Psoas muscle (tissue), 7 donors: ENCODE measurements at regions not wholly inside any gene's neighbourhood (a gene's known extent, or its start where the extent isn't known, plus 50 kb on each side); places are given as distances from the start of the nearest gene placed in this dataset.

ENCODE experiments used
- ATAC-seq, 4 donors: fragments of 200-7000 bp; cut with Tn5 transposase; one replicate each; pipeline ENCODE4 v1.9.1; 2020; ENCODE audit warnings: moderate library complexity in 3 of 4, mild to moderate bottlenecking in 2 of 4
- DNase-seq, 2 donors: peaks; one replicate each; pipeline ENCODE4 v3.0.0-alpha.2; 2020
- H3K27ac ChIP-seq: fragments of 200-600 bp; one replicate; pipeline ENCODE4 v1.8.0; 2022
- H3K27me3 ChIP-seq, 3 donors: fragments of 200-600 bp in 1 of 3; one replicate each; pipeline versions ENCODE4 v1.6.1 to v1.8.0; 2013 to 2022; ENCODE audit warnings: low read length in 2 of 3, mild to moderate bottlenecking in 2 of 3, moderate library complexity in 1 of 3; ENCODE audit not compliant: insufficient read depth in 3 of 3
- H3K36me3 ChIP-seq, 2 donors: fragments of 200-600 bp in 1 of 2; one replicate each; pipeline versions ENCODE4 v1.6.1 to v1.8.0; 2013 to 2022; ENCODE audit warnings: low read depth in 1 of 2, mild to moderate bottlenecking in 1 of 2, moderate library complexity in 1 of 2; ENCODE audit not compliant: insufficient read depth in 1 of 2
- H3K4me1 ChIP-seq: fragments of 200-600 bp; one replicate; pipeline ENCODE4 v1.8.0; 2022
- H3K4me3 ChIP-seq: fragments of 200-600 bp; one replicate; pipeline ENCODE4 v1.8.0; 2022; ENCODE audit warnings: mild to moderate bottlenecking
- H3K9me3 ChIP-seq: fragments of 200-600 bp; one replicate; pipeline ENCODE4 v1.8.0; 2022
- WGBS, 3 donors: extraction: QIAGEN DNeasy Blood & Tissue Kit; methylation state at CpG; one replicate each; pipeline versions ENCODE4 v1.1.6 to v1.1.7; 2013; 5-methylcytosine and 5-hydroxymethylcytosine counted together
- intact Hi-C, 2 donors: fragments of 100-400 bp; cut with DNase I; formaldehyde crosslinking; loops; one replicate each; pipeline versions ENCODE4 v1.11.0 to v1.14.2; 2022
- TF ChIP-seq, protein P1 (sequence below): fragments of 200-600 bp; IDR thresholded peaks from one replicate; pipeline ENCODE4 v1.8.0; 2022; ENCODE audit warnings: antibody characterized with exemption
- donor health status: healthy with polysubstance abuse.
- donor health status: DM: no; HTN: no; CAD: no; lungs with moderate emphysema.
- donor health status: Bipolar disorder and iron deficiency.
- donor health status: healthy.
- donor health status: DM: yes; HTN: yes; CAD: no.
- donor health status: DM: no; HTN: no; CAD: no.
- donor health status: DM: yes; HTN: yes; CAD: no.

DNA sequence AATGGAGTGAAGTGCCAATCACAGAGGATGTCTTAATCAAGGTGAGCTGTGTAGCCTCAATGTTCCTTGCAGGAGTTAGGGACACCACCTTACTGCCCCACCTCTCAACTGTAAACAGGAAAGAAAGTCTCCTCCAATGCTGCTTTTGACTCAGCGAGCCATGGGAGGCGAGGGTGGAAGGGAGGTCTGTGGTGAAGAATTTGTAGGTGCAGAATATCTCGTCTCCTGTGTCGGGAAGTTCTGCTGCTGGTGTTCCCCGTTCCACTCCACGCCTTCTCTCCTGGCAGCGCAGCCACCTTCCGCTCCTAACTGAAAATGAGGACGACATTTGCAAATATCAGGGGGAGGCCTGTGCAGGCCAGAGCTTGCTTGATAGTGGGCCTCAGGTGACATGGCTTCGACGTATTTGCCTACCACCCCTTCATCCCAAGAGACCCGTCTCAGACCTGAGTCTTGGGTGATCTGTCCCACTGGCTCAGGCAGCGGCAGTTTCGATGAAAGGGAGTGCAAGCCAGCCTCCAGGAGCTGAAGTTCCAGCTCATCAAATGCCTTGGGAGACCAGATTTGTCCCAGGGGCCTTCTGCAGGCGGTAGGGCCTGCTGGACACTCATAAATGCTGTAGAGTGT is 368.3 kb upstream of the C1orf174 start:
- Histone ChIP-seq H3K4me3 (no peak overlapping the region), H3K4me1 (no peaks in the 10 kb centered on the region), H3K9me3 (no peaks in the 10 kb centered on the region), H3K36me3 (no peaks in the 10 kb centered on the region), H3K27ac (no peak overlapping the region), H3K27me3 (no peaks in the 10 kb centered on the region)
- ATAC-seq: no peak
- TF ChIP-seq, protein P1, sequence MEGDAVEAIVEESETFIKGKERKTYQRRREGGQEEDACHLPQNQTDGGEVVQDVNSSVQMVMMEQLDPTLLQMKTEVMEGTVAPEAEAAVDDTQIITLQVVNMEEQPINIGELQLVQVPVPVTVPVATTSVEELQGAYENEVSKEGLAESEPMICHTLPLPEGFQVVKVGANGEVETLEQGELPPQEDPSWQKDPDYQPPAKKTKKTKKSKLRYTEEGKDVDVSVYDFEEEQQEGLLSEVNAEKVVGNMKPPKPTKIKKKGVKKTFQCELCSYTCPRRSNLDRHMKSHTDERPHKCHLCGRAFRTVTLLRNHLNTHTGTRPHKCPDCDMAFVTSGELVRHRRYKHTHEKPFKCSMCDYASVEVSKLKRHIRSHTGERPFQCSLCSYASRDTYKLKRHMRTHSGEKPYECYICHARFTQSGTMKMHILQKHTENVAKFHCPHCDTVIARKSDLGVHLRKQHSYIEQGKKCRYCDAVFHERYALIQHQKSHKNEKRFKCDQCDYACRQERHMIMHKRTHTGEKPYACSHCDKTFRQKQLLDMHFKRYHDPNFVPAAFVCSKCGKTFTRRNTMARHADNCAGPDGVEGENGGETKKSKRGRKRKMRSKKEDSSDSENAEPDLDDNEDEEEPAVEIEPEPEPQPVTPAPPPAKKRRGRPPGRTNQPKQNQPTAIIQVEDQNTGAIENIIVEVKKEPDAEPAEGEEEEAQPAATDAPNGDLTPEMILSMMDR: no peak
- WGBS, 3 donors: 78 to 83% (median 81%) methylated on average over 15 of the region's 15 CpGs
- no peak for DNase-seq
- intact Hi-C loops: no loop called here

DNA sequence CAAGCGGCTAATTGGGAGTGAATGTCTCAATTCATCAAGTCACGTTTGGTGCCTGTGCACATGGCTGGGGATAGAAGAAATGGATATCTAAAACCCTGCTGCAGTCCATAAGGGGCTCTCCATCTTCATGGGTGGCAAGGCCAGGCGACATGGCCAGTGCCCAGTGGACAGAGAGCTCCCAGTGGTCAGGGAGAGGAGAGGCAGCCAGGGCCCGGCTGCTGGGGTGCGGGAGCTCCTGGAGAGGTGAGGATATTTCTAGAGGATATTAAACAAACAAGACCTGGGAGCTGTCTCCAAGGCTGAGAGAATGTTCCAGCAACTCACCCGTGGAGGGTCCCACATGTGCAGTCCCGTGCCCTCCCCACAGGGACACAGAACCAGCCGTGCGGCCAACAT is 368.8 kb upstream of the C1orf174 start:
- ATAC-seq (no peak), DNase-seq (no peak)
- Histone ChIP-seq H3K27me3 (no peaks in the 10 kb centered on the region), H3K27ac (no peak overlapping the region), H3K4me1 (no peaks in the 10 kb centered on the region), H3K9me3 (no peaks in the 10 kb centered on the region), H3K36me3 (no peaks in the 10 kb centered on the region), H3K4me3 (no peak overlapping the region)
- intact Hi-C loops: no loop called here
- 68 to 71% (median 69%) methylated on average over 9 of the region's 9 CpGs for WGBS, 3 donors
- TF ChIP-seq, protein P1: no peak

- intact Hi-C loops: no loop called here
- H3K36me3 ChIP-seq: no peaks in the 10 kb centered on the region
- ATAC-seq (no peak), DNase-seq (no peak)
- H3K9me3 ChIP-seq: no peaks in the 10 kb centered on the region
- H3K27ac ChIP-seq: no peak overlapping the region
- WGBS, 3 donors: 56 to 63% (median 62%) methylated on average over 7 of the region's 7 CpGs
- H3K4me1 ChIP-seq: no peaks in the 10 kb centered on the region
- TF ChIP-seq, protein P1: no peak
- no peaks in the 10 kb centered on the region for H3K27me3 ChIP-seq
- no peak overlapping the region for H3K4me3 ChIP-seq
Observed at GRCh38 chr1:4269330-4269729, 369.3 kb upstream of the C1orf174 start.

GRCh38 chr1:4269952-4270570 is 370.0 kb upstream of the C1orf174 start:
- Histone ChIP-seq H3K9me3 (no peaks in the 10 kb centered on the region), H3K4me3 (no peak overlapping the region), H3K27ac (no peak overlapping the region), H3K4me1 (no peaks in the 10 kb centered on the region), H3K36me3 (no peaks in the 10 kb centered on the region), H3K27me3 (peaks cover 0 to 3% (median 0%) of the 10 kb centered on the region in 3 donors)
- TF ChIP-seq, protein P1: no peak
- DNase-seq (no peak), ATAC-seq (no peak)
- whole genome bisulfite sequencing, 3 donors: 77 to 81% (median 79%) methylated on average over 10 of the region's 10 CpGs
- intact Hi-C loops: no loop called here
